ENCODE measurements at regions not wholly inside any gene's neighbourhood (a gene's known extent, or its start where the extent isn't known, plus 50 kb on each side); places are given as distances from the start of the nearest gene placed in this dataset.

DNA sequence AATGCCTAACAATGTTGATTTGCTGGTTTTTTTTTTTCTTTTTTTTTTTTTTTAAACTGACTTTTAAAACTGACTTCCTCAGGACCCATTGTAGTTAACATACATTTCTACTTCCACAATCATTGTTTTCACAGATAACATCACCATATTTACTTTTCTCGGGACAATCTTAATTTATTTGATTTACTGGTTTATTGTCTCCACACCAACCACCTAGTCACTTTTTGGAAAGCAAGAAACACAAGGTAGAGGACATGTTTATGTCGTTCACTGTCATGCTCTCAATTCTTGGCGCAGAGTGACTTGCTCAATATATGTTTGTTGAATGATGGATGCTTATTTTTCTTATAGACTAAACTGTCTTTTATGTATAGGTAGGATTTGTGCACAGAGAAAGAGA, 2280.7 kb downstream of the MAT2B start:
- Histone ChIP-seq H3K36me3 (ENCODE audit: control insufficient read depth, insufficient read depth, low read length) (no peaks in the 10 kb centered on the region), H3K27me3 (ENCODE audit: control insufficient read depth, insufficient read depth, low read length) (no peaks in the 10 kb centered on the region), H3K4me3 (ENCODE audit: low read depth, low read length) (no peak overlapping the region)
- DNase-seq (ENCODE audit: low read depth), result no peak
- TF ChIP-seq, protein P1, sequence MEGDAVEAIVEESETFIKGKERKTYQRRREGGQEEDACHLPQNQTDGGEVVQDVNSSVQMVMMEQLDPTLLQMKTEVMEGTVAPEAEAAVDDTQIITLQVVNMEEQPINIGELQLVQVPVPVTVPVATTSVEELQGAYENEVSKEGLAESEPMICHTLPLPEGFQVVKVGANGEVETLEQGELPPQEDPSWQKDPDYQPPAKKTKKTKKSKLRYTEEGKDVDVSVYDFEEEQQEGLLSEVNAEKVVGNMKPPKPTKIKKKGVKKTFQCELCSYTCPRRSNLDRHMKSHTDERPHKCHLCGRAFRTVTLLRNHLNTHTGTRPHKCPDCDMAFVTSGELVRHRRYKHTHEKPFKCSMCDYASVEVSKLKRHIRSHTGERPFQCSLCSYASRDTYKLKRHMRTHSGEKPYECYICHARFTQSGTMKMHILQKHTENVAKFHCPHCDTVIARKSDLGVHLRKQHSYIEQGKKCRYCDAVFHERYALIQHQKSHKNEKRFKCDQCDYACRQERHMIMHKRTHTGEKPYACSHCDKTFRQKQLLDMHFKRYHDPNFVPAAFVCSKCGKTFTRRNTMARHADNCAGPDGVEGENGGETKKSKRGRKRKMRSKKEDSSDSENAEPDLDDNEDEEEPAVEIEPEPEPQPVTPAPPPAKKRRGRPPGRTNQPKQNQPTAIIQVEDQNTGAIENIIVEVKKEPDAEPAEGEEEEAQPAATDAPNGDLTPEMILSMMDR (IDR thresholded peaks at IDR 0.05; ENCODE audit: insufficient read depth, low read length, poor library complexity, severe bottlenecking), result no peak

DNA sequence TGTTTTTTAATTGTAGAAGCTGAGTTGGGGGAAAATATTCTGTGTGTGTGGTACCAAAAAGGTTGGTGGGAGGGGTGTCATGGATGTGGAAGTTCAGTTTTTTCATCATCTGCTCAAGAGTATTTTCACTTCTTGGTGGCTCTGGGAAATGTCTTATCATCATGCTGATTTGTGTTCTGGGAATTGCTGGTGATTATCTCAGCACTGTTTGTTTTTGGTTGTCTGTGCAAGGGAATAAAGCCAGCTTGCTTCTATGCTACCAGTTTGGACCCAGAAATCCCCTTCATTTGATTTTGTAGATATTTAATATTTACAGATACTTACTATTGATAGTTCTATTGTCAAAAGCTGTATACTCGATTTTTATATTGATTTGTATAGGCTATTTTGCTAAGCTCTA, 2289.7 kb downstream of the MAT2B start:
- Histone ChIP-seq H3K36me3 (ENCODE audit: control insufficient read depth, insufficient read depth, low read length) (no peaks in the 10 kb centered on the region), H3K4me3 (ENCODE audit: low read depth, low read length) (no peak overlapping the region), H3K27me3 (ENCODE audit: control insufficient read depth, insufficient read depth, low read length) (no peaks in the 10 kb centered on the region)
- TF ChIP-seq, protein P1 (IDR thresholded peaks at IDR 0.05; ENCODE audit: insufficient read depth, low read length, poor library complexity, severe bottlenecking), result no peak
- no peak for DNase-seq (ENCODE audit: low read depth)

DNA sequence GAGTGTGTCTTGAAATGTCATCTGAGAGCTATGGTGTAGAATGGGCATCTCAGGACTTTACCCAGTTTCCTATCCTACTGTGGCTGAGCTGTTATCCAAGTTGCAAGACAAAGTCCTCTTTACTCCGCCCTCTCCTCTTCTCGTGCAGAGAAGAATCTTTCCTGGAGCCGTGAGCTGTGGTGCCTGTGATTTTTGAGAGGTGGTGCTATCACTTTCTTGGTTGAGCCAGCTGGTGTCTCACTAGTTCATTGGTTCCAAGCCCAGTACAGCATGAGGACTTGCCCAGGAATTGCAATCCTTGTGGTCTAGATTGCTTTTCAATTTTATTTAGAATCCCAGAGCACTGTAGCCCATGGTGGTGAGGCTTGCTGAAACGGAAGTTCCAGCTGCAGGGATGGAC, 2300.3 kb downstream of the MAT2B start:
- no peaks in the 10 kb centered on the region for H3K36me3 ChIP-seq (ENCODE audit: control insufficient read depth, insufficient read depth, low read length)
- no peak overlapping the region for H3K4me3 ChIP-seq (ENCODE audit: low read depth, low read length)
- TF ChIP-seq, protein P1 (IDR thresholded peaks at IDR 0.05; ENCODE audit: insufficient read depth, low read length, poor library complexity, severe bottlenecking), result no peak
- no peaks in the 10 kb centered on the region for H3K27me3 ChIP-seq (ENCODE audit: control insufficient read depth, insufficient read depth, low read length)
- DNase-seq (ENCODE audit: low read depth), result no peak

DNA sequence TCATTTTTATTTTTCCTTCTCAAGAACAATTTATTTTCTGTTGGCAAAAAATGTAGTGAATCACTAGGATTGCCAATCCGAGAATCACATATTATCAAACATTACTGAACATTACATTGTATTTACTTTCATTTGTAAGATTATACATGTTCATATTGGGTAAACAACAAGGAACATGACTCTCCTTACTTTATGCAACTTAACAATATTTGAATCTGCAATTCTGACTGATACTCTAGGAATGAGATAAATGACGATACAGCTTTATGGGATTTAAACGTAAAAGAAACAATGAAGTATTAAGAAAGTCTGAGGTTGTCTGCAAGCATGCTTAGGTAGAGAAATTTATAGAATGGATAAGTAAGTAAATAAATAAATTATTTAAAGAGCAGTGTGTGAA, 2302.9 kb downstream of the MAT2B start:
- Histone ChIP-seq H3K27me3 (ENCODE audit: control insufficient read depth, insufficient read depth, low read length) (no peaks in the 10 kb centered on the region), H3K4me3 (ENCODE audit: low read depth, low read length) (no peak overlapping the region), H3K36me3 (ENCODE audit: control insufficient read depth, insufficient read depth, low read length) (no peaks in the 10 kb centered on the region)
- no peak for DNase-seq (ENCODE audit: low read depth)
- TF ChIP-seq, protein P1 (IDR thresholded peaks at IDR 0.05; ENCODE audit: insufficient read depth, low read length, poor library complexity, severe bottlenecking), result no peak

DNA sequence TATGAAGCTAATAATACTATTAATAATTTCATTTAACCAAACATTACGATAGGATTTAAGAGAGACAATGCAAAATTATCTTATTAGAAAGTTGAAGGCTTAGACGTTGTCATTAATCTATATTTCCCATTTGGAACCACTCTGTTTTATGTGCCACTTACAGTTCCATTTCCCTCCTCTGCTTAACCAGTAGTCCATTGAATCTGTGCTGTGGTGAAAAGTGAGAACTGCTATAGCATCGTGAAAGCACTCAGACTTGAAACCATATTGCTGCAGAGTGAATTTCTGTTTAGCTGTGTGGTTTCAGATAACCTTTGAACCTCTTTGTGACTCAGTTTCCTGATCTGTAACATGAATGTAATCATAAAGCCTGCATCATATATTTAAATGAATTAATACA, 2304.5 kb downstream of the MAT2B start:
- no peak overlapping the region for H3K4me3 ChIP-seq (ENCODE audit: low read depth, low read length)
- TF ChIP-seq, protein P1 (IDR thresholded peaks at IDR 0.05; ENCODE audit: insufficient read depth, low read length, poor library complexity, severe bottlenecking), result no peak
- DNase-seq (ENCODE audit: low read depth), result no peak
- no peaks in the 10 kb centered on the region for H3K36me3 ChIP-seq (ENCODE audit: control insufficient read depth, insufficient read depth, low read length)
- no peaks in the 10 kb centered on the region for H3K27me3 ChIP-seq (ENCODE audit: control insufficient read depth, insufficient read depth, low read length)

DNA sequence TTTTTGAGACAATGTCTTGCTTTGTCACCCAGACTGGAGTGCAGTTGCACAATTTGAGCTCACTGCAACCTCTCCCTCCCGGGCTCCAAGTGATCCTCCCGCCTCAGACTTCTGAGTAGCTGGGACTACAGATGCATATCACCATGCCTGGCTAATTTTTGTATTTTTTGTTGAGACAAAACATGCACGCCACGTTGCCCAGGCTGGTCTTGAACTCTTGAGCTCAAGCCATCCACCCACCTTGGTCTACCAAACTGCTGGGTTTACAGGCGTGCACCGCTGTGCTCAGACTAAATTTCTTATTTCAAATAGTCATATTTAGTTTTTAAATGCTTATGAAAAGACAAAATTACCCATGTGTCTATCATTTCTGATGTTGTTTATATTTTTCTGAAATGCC, 2324.1 kb downstream of the MAT2B start:
- no peak overlapping the region for H3K4me3 ChIP-seq (ENCODE audit: low read depth, low read length)
- TF ChIP-seq, protein P1 (IDR thresholded peaks at IDR 0.05; ENCODE audit: insufficient read depth, low read length, poor library complexity, severe bottlenecking), result no peak
- DNase-seq (ENCODE audit: low read depth), result no peak
- H3K36me3 ChIP-seq (ENCODE audit: control insufficient read depth, insufficient read depth, low read length), result no peaks in the 10 kb centered on the region
- H3K27me3 ChIP-seq (ENCODE audit: control insufficient read depth, insufficient read depth, low read length), result no peaks in the 10 kb centered on the region

All from kidney epithelial cell (primary cell).